Right lobe of liver (tissue), 6 donors: ENCODE measurements at regions not wholly inside any gene's neighbourhood (a gene's known extent, or its start where the extent isn't known, plus 50 kb on each side); places are given as distances from the start of the nearest gene placed in this dataset.

ENCODE experiments used
- ATAC-seq, 4 donors: fragments of 200-7000 bp; cut with Tn5 transposase; one replicate each; pipeline ENCODE4 v1.9.1; 2020; ENCODE audit warnings: mild to moderate bottlenecking in 4 of 4, moderate library complexity in 4 of 4
- DNase-seq, 3 donors: peaks; one replicate each; pipeline ENCODE4 v3.0.0-alpha.2; 2020
- H3K27ac ChIP-seq, 3 donors: fragments of 200-600 bp; one replicate each; pipeline ENCODE4 v1.8.0; 2022
- H3K27me3 ChIP-seq, 2 donors: fragments of 200-600 bp; one replicate each; pipeline ENCODE4 v1.8.0; 2022
- H3K36me3 ChIP-seq, 4 donors: fragments of 200-600 bp; sonication (generic) in 1 of 4; one replicate each; pipeline versions ENCODE4 v1.5.1 to v1.8.0; 2017 to 2022; ENCODE audit warnings: control low read depth in 1 of 4
- H3K4me1 ChIP-seq, 4 donors: fragments of 200-600 bp; sonication (generic) in 1 of 4; one replicate each; pipeline versions ENCODE4 v1.5.1 to v1.8.0; 2017 to 2022; ENCODE audit warnings: control low read depth in 1 of 4
- H3K4me3 ChIP-seq, 3 donors: fragments of 200-600 bp; one replicate each; pipeline ENCODE4 v1.8.0; 2022
- H3K9me3 ChIP-seq, 4 donors: fragments of 200-600 bp; sonication (generic) in 1 of 4; one replicate each; pipeline versions ENCODE4 v1.5.1 to v1.8.0; 2017 to 2022; ENCODE audit warnings: control low read depth in 1 of 4
- POLR2A ChIP-seq: fragments of 450-650 bp; IDR thresholded peaks from one replicate; pipeline ENCODE4 v1.6.1; 2017; ENCODE audit warnings: antibody characterized with exemption, mild to moderate bottlenecking
- WGBS: methylation state at CpG from one replicate; pipeline ENCODE4 v1.1.6; 2018; ENCODE audit warnings: low coverage, low lambda C conversion rate; ENCODE audit not compliant: insufficient coverage; ENCODE audit errors: missing lambda C conversion rate; 5-methylcytosine and 5-hydroxymethylcytosine counted together
- intact Hi-C, 2 donors: fragments of 100-400 bp; cut with DNase I; formaldehyde crosslinking; loops; one replicate each; pipeline versions ENCODE4 v1.11.2 to v1.14.1; 2022
- TF ChIP-seq, protein P1 (sequence below), 4 donors: fragments of 200-600 bp in 3 of 4; fragments of 450-650 bp in 1 of 4; IDR thresholded peaks; one replicate each; pipeline versions ENCODE4 v1.5.1 to v1.8.0; 2016 to 2022; ENCODE audit warnings: antibody characterized with exemption in 4 of 4, mild to moderate bottlenecking in 2 of 4
- donor health status: DM: no; HTN: yes; CAD: no.
- donor health status: DM: no; HTN: no; CAD: no.
- donor health status: DM: no; HTN: no; CAD: no.
- donor health status: DM: no; HTN: yes; CAD: no.
- donor health status: DM: no; HTN: yes; CAD: no.

GRCh38 chr3:8279476-8279875 lies 222.1 kb upstream of the LMCD1 start:
- H3K4me3 ChIP-seq = no peak overlapping the region
- no peaks in the 10 kb centered on the region for H3K36me3 ChIP-seq
- no peak for ATAC-seq
- no peaks in the 10 kb centered on the region for H3K4me1 ChIP-seq
- intact Hi-C loops = no loop called here
- H3K27me3 ChIP-seq = no peaks in the 10 kb centered on the region
- WGBS = 78% methylated on average over 7 of the region's 7 CpGs
- no peaks in the 10 kb centered on the region for H3K9me3 ChIP-seq
- H3K27ac ChIP-seq = no peak overlapping the region
- no peak for DNase-seq
- TF ChIP-seq POLR2A = no peak
- TF ChIP-seq, protein P1, sequence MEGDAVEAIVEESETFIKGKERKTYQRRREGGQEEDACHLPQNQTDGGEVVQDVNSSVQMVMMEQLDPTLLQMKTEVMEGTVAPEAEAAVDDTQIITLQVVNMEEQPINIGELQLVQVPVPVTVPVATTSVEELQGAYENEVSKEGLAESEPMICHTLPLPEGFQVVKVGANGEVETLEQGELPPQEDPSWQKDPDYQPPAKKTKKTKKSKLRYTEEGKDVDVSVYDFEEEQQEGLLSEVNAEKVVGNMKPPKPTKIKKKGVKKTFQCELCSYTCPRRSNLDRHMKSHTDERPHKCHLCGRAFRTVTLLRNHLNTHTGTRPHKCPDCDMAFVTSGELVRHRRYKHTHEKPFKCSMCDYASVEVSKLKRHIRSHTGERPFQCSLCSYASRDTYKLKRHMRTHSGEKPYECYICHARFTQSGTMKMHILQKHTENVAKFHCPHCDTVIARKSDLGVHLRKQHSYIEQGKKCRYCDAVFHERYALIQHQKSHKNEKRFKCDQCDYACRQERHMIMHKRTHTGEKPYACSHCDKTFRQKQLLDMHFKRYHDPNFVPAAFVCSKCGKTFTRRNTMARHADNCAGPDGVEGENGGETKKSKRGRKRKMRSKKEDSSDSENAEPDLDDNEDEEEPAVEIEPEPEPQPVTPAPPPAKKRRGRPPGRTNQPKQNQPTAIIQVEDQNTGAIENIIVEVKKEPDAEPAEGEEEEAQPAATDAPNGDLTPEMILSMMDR (IDR thresholded peaks at IDR 0.05) = no peak

GRCh38 chr3:8279886-8280550 lies 221.6 kb upstream of the LMCD1 start:
- WGBS = 63% methylated on average over 5 of the region's 5 CpGs
- Histone ChIP-seq H3K9me3 (no peaks in the 10 kb centered on the region), H3K27me3 (no peaks in the 10 kb centered on the region), H3K36me3 (no peaks in the 10 kb centered on the region), H3K27ac (no peak overlapping the region), H3K4me1 (no peaks in the 10 kb centered on the region), H3K4me3 (no peak overlapping the region)
- no peak for DNase-seq
- intact Hi-C loops = no loop called here
- TF ChIP-seq POLR2A = no peak
- no peak for ATAC-seq

DNA sequence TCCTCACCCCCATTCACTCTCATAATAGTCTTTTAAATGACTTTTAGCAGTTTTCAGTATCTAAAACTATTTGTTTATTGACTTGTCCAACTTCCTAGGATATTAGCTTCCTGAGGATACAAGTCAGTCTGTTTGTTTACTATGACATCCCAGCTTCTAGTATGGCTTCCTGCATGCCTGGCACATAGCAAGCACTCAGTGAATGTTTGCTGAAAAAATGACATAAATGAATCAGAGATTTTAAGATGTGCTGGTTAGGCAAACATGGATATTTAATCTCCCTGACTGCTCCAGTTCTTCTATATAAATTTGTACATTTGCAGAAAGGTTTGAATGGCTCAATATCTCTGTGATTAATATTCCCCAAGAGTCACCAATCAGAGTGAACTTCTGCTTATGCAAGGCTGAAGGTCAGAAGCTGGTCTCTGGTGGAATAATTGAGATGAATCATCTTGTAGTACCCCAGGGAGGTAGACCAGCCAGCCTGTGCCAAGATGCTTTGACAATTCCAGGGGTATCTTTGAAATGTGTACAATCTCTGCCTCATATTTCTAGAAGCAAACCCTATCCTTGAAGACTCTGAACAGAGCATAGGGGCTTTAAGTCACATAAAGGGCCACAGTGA lies 219.0 kb upstream of the LMCD1 start:
- TF ChIP-seq, protein P1 (IDR thresholded peaks at IDR 0.05) = no peak
- TF ChIP-seq POLR2A = no peak
- no peak overlapping the region for H3K4me3 ChIP-seq
- H3K27ac ChIP-seq = no peak overlapping the region
- ATAC-seq = no peak
- no peak for DNase-seq
- H3K27me3 ChIP-seq = no peaks in the 10 kb centered on the region
- H3K36me3 ChIP-seq = no peaks in the 10 kb centered on the region
- H3K9me3 ChIP-seq = no peaks in the 10 kb centered on the region
- H3K4me1 ChIP-seq = no peaks in the 10 kb centered on the region
- intact Hi-C loops = no loop called here

- H3K4me3 ChIP-seq = no peak overlapping the region
- no peaks in the 10 kb centered on the region for H3K36me3 ChIP-seq
- no peaks in the 10 kb centered on the region for H3K27me3 ChIP-seq
- TF ChIP-seq, protein P1 (IDR thresholded peaks at IDR 0.05) = no peak
- TF ChIP-seq POLR2A = no peak
- intact Hi-C loops = no loop called here
- H3K27ac ChIP-seq = no peak overlapping the region
- 92% methylated on average over 1 of the region's 1 CpG for WGBS
- no peak for ATAC-seq
- no peaks in the 10 kb centered on the region for H3K9me3 ChIP-seq
- no peak for DNase-seq
- no peaks in the 10 kb centered on the region for H3K4me1 ChIP-seq
Measured at GRCh38 chr3:8283193-8283592, 218.4 kb upstream of the LMCD1 start.

DNA sequence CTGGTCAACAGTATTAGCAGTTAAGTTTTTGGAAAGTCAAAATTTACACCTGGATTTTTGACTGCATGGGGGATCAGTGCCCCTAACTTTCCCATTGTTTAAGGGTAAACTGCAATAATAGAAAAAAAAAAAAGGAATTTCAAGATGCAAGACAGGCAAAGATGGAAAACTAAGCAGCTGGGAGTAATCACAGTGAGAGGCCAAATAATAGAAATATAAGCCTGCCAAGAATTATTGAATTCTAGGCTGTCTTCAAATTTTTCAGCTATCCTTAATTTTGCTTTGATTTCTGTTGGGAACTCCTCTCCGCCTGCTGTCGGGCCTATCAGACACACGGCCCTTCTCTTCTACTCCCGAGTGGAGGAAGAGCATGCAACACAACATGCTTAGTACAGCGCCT lies 215.5 kb upstream of the LMCD1 start:
- no peaks in the 10 kb centered on the region for H3K27me3 ChIP-seq
- no peak overlapping the region for H3K4me3 ChIP-seq
- no peaks in the 10 kb centered on the region for H3K36me3 ChIP-seq
- H3K9me3 ChIP-seq = no peaks in the 10 kb centered on the region
- no peaks in the 10 kb centered on the region for H3K4me1 ChIP-seq
- intact Hi-C loops = no loop called here
- TF ChIP-seq, protein P1 (IDR thresholded peaks at IDR 0.05) = no peak
- TF ChIP-seq POLR2A = no peak
- no peak for DNase-seq
- ATAC-seq = no peak
- no peak overlapping the region for H3K27ac ChIP-seq
- WGBS = 89% methylated on average over 3 of the region's 5 CpGs
